ENCODE measurements at regions not wholly inside any gene's neighbourhood (a gene's known extent, or its start where the extent isn't known, plus 50 kb on each side); places are given as distances from the start of the nearest gene placed in this dataset.

- no peaks in the 10 kb centered on the region for H3K27me3 ChIP-seq (ENCODE audit: control insufficient read depth, insufficient read depth, low read length)
- no peaks in the 10 kb centered on the region for H3K9me3 ChIP-seq (ENCODE audit: control insufficient read depth, insufficient read depth, low read length)
- H3K4me3 ChIP-seq (ENCODE audit: low read depth, low read length): no peak overlapping the region
- no peak overlapping the region for H3K27ac ChIP-seq (ENCODE audit: low read depth, low read length)
- CTCF ChIA-PET: no interaction called here
- DNase-seq (ENCODE audit: low read depth, low spot score): no peak
- POLR2A ChIA-PET: no interaction called here
- no peak for TF ChIP-seq CTCF (IDR thresholded peaks at IDR 0.05; ENCODE audit: low read depth, low read length)
Measured at GRCh38 chr18:73461780-73462059, 593.9 kb upstream of the NETO1 start.

- H3K27ac ChIP-seq (ENCODE audit: low read depth, low read length): no peak overlapping the region
- no peak for TF ChIP-seq CTCF (IDR thresholded peaks at IDR 0.05; ENCODE audit: low read depth, low read length)
- no peaks in the 10 kb centered on the region for H3K9me3 ChIP-seq (ENCODE audit: control insufficient read depth, insufficient read depth, low read length)
- CTCF ChIA-PET: interaction anchor here (1.2 kb wide), 1 partner anchor 27 kb away, joined by 4 read pairs; no protein-coding TSS in a partner anchor
- no peak for DNase-seq (ENCODE audit: low read depth, low spot score)
- POLR2A ChIA-PET: no interaction called here
- H3K4me3 ChIP-seq (ENCODE audit: low read depth, low read length): no peak overlapping the region
- H3K27me3 ChIP-seq (ENCODE audit: control insufficient read depth, insufficient read depth, low read length): no peaks in the 10 kb centered on the region
Measured at GRCh38 chr18:73461038-73461779, 593.4 kb upstream of the NETO1 start.

GRCh38 chr18:73458186-73458964 lies 590.6 kb upstream of the NETO1 start:
- Histone ChIP-seq H3K27me3 (ENCODE audit: control insufficient read depth, insufficient read depth, low read length) (no peaks in the 10 kb centered on the region), H3K27ac (ENCODE audit: low read depth, low read length) (no peak overlapping the region), H3K9me3 (ENCODE audit: control insufficient read depth, insufficient read depth, low read length) (no peaks in the 10 kb centered on the region), H3K4me3 (ENCODE audit: low read depth, low read length) (no peak overlapping the region)
- no peak for DNase-seq (ENCODE audit: low read depth, low spot score)
- no peak for TF ChIP-seq CTCF (IDR thresholded peaks at IDR 0.05; ENCODE audit: low read depth, low read length)
- ChIA-PET CTCF (no interaction called here), POLR2A (no interaction called here)

- no peaks in the 10 kb centered on the region for H3K9me3 ChIP-seq (ENCODE audit: control insufficient read depth, insufficient read depth, low read length)
- no peak for DNase-seq (ENCODE audit: low read depth, low spot score)
- no peaks in the 10 kb centered on the region for H3K27me3 ChIP-seq (ENCODE audit: control insufficient read depth, insufficient read depth, low read length)
- no peak for TF ChIP-seq CTCF (IDR thresholded peaks at IDR 0.05; ENCODE audit: low read depth, low read length)
- ChIA-PET POLR2A (no interaction called here), CTCF (no interaction called here)
- H3K27ac ChIP-seq (ENCODE audit: low read depth, low read length): no peak overlapping the region
- no peak overlapping the region for H3K4me3 ChIP-seq (ENCODE audit: low read depth, low read length)
Measured at GRCh38 chr18:73456643-73457042, 588.9 kb upstream of the NETO1 start.

GRCh38 chr18:73452866-73453265 lies 585.1 kb upstream of the NETO1 start:
- Histone ChIP-seq H3K4me3 (ENCODE audit: low read depth, low read length) (no peak overlapping the region), H3K9me3 (ENCODE audit: control insufficient read depth, insufficient read depth, low read length) (no peaks in the 10 kb centered on the region), H3K27ac (ENCODE audit: low read depth, low read length) (no peak overlapping the region), H3K27me3 (ENCODE audit: control insufficient read depth, insufficient read depth, low read length) (no peaks in the 10 kb centered on the region)
- CTCF ChIA-PET: no interaction called here
- no peak for TF ChIP-seq CTCF (IDR thresholded peaks at IDR 0.05; ENCODE audit: low read depth, low read length)
- POLR2A ChIA-PET: no interaction called here
- DNase-seq (ENCODE audit: low read depth, low spot score): no peak
